Thyroid gland (tissue), 4 donors: ENCODE measurements at regions not wholly inside any gene's neighbourhood (a gene's known extent, or its start where the extent isn't known, plus 50 kb on each side); places are given as distances from the start of the nearest gene placed in this dataset.
"Not testable (repeated sequence)": the region's sequence is repeated elsewhere in the genome, so short reads cannot be mapped to it uniquely, and the experiment has no call there.

Experiments
- CTCF ChIP-seq, 6 experiments: fragments of 200-600 bp in 3 of 6; fragments of 450-650 bp in 3 of 6; sonication (generic) in 3 of 6; IDR thresholded peaks; one replicate each; pipeline ENCODE4 v1.5.1; 2016 to 2019; ENCODE audit warnings: antibody characterized with exemption in 6 of 6, mild to moderate bottlenecking in 2 of 6, inconsistent platforms in 1 of 6, moderate library complexity in 1 of 6
- POLR2A ChIP-seq, 2 donors: fragments of 450-650 bp; IDR thresholded peaks; one replicate each; pipeline ENCODE4 v1.6.1; 2017; ENCODE audit warnings: antibody characterized with exemption in 2 of 2, mild to moderate bottlenecking in 2 of 2, moderate library complexity in 1 of 2

DNA sequence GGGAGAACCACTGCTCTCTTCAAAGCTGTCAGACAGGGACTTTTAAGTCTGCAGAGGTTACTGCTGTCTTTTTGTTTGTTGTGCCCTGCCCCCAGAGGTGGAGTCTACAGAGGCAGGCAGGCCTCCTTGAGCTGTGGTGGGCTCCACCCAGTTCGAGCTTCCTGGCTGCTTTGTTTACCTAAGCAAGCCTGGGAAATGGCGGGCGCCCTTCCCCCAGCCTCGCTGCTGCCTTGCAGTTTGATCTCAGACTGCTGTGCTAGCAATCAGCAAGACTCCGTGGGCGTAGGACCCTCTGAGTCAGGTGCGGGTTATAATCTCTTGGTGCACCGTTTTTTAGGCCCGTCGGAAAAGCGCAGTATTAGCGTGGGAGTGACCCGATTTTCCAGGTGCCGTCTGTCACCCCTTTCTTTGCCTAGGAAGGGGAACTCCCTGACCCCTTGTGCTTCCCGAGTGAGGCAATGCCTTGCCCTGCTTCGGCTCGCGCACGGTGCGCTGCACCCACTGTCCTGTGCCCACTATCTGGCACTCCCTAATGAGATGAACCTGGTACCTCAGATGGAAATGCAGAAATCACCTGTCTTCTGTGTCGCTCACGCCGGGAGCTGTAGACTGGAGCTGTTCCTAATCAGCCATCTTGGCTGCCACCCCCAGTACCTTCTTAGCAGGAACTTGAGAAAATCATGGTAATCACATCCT, 56.1 kb upstream of the TNFAIP8 start:
- TF ChIP-seq CTCF, POLR2A (IDR thresholded peaks at IDR 0.05): not testable (repeated sequence)
